Duodenal mucosa (tissue), 2 donors: ENCODE measurements at regions not wholly inside any gene's neighbourhood (a gene's known extent, or its start where the extent isn't known, plus 50 kb on each side); places are given as distances from the start of the nearest gene placed in this dataset.
"Not testable (repeated sequence)": the region's sequence is repeated elsewhere in the genome, so short reads cannot be mapped to it uniquely, and the experiment has no call there.

Experiments used
- H3K27ac ChIP-seq: one replicate; pipeline ENCODE4 v1.7.0; 2013; ENCODE audit warnings: low read depth, low read length
- H3K27me3 ChIP-seq, 2 donors: one replicate each; pipeline ENCODE4 v1.7.0; 2013; ENCODE audit warnings: low read length in 2 of 2, control low read depth in 1 of 2; ENCODE audit not compliant: insufficient read depth in 2 of 2, control insufficient read depth in 1 of 2
- H3K36me3 ChIP-seq, 2 donors: one replicate each; pipeline ENCODE4 v1.7.0; 2013; ENCODE audit warnings: low read length in 2 of 2, control low read depth in 1 of 2; ENCODE audit not compliant: insufficient read depth in 2 of 2, control insufficient read depth in 1 of 2
- H3K4me1 ChIP-seq, 2 donors: one replicate each; pipeline ENCODE4 v1.7.0; 2013; ENCODE audit warnings: low read length in 2 of 2, control low read depth in 1 of 2; ENCODE audit not compliant: insufficient read depth in 2 of 2, control insufficient read depth in 1 of 2
- H3K4me3 ChIP-seq, 2 donors: one replicate each; pipeline ENCODE4 v1.7.0; 2013; ENCODE audit warnings: low read length in 2 of 2, low read depth in 1 of 2
- H3K9ac ChIP-seq, 2 donors: one replicate each; pipeline ENCODE4 v1.7.0; 2013; ENCODE audit warnings: low read length in 2 of 2, low read depth in 1 of 2
- H3K9me3 ChIP-seq, 2 donors: one replicate each; pipeline ENCODE4 v1.7.0; 2013; ENCODE audit warnings: low read length in 2 of 2, control low read depth in 1 of 2; ENCODE audit not compliant: control insufficient read depth in 1 of 2

GRCh38 chr14:105711044-105711620, 184.7 kb downstream of the TMEM121 start:
- H3K27ac ChIP-seq: no peak overlapping the region
- H3K9ac ChIP-seq: no peak overlapping the region
- H3K36me3 ChIP-seq: no peaks in the 10 kb centered on the region
- no peak overlapping the region for H3K4me3 ChIP-seq
- peaks cover 0 to 6% of the 10 kb centered on the region in 2 donors for H3K9me3 ChIP-seq
- no peaks in the 10 kb centered on the region for H3K27me3 ChIP-seq
- H3K4me1 ChIP-seq: no peaks in the 10 kb centered on the region

DNA sequence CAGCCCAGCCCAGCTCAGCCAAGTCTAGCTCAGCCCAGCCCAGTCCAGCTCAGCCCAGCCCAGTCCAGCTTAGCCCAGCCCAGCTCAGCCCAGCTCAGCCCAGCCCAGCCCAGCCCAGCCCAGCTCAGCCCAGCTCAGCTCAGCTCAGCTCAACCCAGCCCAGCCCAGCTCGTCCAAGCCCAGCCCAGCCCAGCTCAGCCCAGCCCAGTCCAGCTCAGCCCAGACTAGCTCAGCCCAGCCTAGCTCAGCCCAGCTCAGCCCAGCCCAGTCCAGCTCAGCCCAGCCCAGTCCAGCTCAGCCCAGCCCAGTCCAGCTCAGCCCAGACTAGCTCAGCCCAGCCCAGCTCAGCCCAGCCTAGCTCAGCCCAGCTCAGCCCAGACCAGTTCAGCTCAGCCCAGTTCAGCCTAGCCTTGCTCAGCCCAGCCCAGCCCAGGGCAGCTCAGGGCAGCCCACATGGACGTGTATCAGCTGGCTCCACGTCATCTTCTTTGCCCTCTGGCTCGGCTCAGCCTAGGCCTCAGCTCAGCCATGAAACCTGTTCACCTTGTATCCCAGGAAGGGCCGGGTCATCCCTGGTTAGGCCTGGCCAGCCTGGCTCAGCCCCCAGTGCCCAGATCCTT, 185.6 kb downstream of the TMEM121 start:
- Histone ChIP-seq H3K27me3 (no peaks in the 10 kb centered on the region), H3K36me3 (no peaks in the 10 kb centered on the region), H3K4me1 (no peaks in the 10 kb centered on the region), H3K9me3 (peaks cover 0 to 6% of the 10 kb centered on the region in 2 donors), H3K27ac (no peak overlapping the region), H3K9ac (no peak overlapping the region), H3K4me3 (no peak overlapping the region)

DNA sequence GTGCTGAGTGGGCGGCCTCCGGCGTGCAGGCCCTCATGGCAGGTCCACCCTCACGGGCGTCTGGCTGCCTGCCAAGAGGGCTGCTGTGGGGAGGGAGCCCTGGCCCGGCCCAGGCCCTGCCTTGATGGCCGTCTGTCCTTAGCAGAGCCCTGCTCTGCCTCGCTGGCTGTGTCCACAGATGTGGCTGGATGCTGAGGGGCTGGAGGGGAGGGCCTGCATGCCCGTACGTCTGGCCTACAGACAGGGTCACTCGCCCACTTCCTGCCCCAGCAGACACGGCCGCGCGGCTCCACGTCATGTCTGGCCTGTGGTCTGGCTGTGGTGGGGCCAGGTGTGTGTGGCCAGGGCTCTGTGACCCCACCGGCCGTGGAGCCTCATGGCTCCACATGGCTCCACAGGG, 186.3 kb downstream of the TMEM121 start:
- H3K4me1 ChIP-seq, H3K27me3 ChIP-seq, H3K4me3 ChIP-seq, H3K27ac ChIP-seq, H3K9ac ChIP-seq, H3K9me3 ChIP-seq, H3K36me3 ChIP-seq: not testable (repeated sequence)

GRCh38 chr14:105713160-105713559, 186.8 kb downstream of the TMEM121 start:
- not testable (repeated sequence) for H3K27me3 ChIP-seq, H3K27ac ChIP-seq, H3K9me3 ChIP-seq, H3K36me3 ChIP-seq, H3K4me3 ChIP-seq, H3K9ac ChIP-seq, H3K4me1 ChIP-seq

- H3K9me3 ChIP-seq, H3K4me3 ChIP-seq, H3K4me1 ChIP-seq: not testable (repeated sequence)
Measured at GRCh38 chr14:105713836-105714235, 187.5 kb downstream of the TMEM121 start.

GRCh38 chr14:105718787-105719186, 192.4 kb downstream of the TMEM121 start:
- H3K4me1 ChIP-seq, H3K9ac ChIP-seq, H3K4me3 ChIP-seq, H3K27me3 ChIP-seq, H3K9me3 ChIP-seq, H3K27ac ChIP-seq, H3K36me3 ChIP-seq: not testable (repeated sequence)

More at GRCh38 chr14:105713836-105714235, 187.5 kb downstream of the TMEM121 start:
- not testable (repeated sequence) for H3K9ac ChIP-seq, H3K27me3 ChIP-seq, H3K27ac ChIP-seq, H3K36me3 ChIP-seq

GRCh38 chr14:105720106-105720505, 193.7 kb downstream of the TMEM121 start:
- H3K4me3 ChIP-seq, H3K9ac ChIP-seq, H3K36me3 ChIP-seq, H3K27me3 ChIP-seq, H3K9me3 ChIP-seq, H3K27ac ChIP-seq, H3K4me1 ChIP-seq: not testable (repeated sequence)

- not testable (repeated sequence) for H3K36me3 ChIP-seq
Measured at GRCh38 chr14:105720852-105721601, 194.6 kb downstream of the TMEM121 start.

DNA sequence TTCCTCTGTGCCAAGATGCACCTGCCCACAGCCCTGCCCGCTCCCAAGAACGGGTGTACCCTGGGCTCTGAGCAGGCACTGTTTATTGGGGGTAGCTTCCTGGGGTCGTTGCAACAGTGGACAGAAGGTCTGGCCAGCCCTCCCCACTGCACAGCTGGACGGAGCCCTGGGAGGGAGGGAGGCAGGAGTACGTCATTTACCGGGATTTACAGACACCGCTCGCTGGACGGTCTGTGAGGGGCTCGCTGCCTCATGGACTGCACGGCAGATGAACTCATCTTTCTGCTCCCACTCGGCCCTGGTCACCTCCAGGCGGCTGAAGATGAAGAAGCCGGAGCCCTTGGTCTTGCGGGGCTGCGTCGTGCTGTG, 195.2 kb downstream of the TMEM121 start:
- H3K36me3 ChIP-seq, H3K27ac ChIP-seq, H3K9ac ChIP-seq, H3K4me1 ChIP-seq, H3K27me3 ChIP-seq, H3K4me3 ChIP-seq, H3K9me3 ChIP-seq: not testable (repeated sequence)

More at GRCh38 chr14:105720852-105721601, 194.6 kb downstream of the TMEM121 start:
- not testable (repeated sequence) for H3K4me3 ChIP-seq, H3K9me3 ChIP-seq, H3K27ac ChIP-seq, H3K9ac ChIP-seq, H3K27me3 ChIP-seq, H3K4me1 ChIP-seq

GRCh38 chr14:105721996-105722709, 195.8 kb downstream of the TMEM121 start:
- not testable (repeated sequence) for H3K4me3 ChIP-seq, H3K9ac ChIP-seq, H3K27me3 ChIP-seq, H3K36me3 ChIP-seq, H3K4me1 ChIP-seq, H3K9me3 ChIP-seq, H3K27ac ChIP-seq
